Mononuclear cell (primary cell): ENCODE measurements at regions not wholly inside any gene's neighbourhood (a gene's known extent, or its start where the extent isn't known, plus 50 kb on each side); places are given as distances from the start of the nearest gene placed in this dataset.

Experiments used
- H3K27me3 ChIP-seq: 2 replicates; pipeline ENCODE4 v1.6.0; 2011; ENCODE audit warnings: low read length, control low read depth; ENCODE audit not compliant: insufficient read depth
- H3K4me1 ChIP-seq: 2 replicates; pipeline ENCODE4 v1.5.1; 2011; ENCODE audit warnings: mild to moderate bottlenecking, low read length, control low read depth; ENCODE audit not compliant: insufficient read depth
- H3K4me3 ChIP-seq: 2 replicates; pipeline ENCODE4 v1.5.1; 2011; ENCODE audit warnings: mild to moderate bottlenecking, low read length, moderate library complexity
- H3K9me3 ChIP-seq: 2 replicates; pipeline ENCODE4 v1.5.1; 2011; ENCODE audit warnings: low read depth, mild to moderate bottlenecking, control low read depth, low read length

DNA sequence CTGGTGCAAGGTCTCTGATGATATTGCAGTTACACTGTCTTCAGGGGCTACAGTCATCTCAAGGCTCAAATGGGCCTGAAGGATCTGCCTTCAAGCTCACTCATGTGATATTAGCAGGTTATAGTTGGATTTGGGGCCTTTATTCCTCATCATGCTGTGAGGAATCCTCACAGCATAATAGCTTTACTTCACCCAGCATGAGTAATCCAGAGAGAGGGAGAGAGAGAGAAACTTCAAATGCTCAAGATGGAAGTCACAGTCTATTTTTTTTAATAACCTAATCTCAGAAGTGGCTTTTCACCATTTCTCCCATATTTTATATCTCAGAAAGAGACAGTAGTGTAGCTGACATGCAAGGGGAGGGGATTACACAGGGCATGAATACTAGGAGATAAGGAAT, 658.7 kb downstream of the EPHA4 start:
- H3K4me3 ChIP-seq = no peak overlapping the region
- no peaks in the 10 kb centered on the region for H3K9me3 ChIP-seq
- no peaks in the 10 kb centered on the region for H3K4me1 ChIP-seq
- H3K27me3 ChIP-seq = no peaks in the 10 kb centered on the region

DNA sequence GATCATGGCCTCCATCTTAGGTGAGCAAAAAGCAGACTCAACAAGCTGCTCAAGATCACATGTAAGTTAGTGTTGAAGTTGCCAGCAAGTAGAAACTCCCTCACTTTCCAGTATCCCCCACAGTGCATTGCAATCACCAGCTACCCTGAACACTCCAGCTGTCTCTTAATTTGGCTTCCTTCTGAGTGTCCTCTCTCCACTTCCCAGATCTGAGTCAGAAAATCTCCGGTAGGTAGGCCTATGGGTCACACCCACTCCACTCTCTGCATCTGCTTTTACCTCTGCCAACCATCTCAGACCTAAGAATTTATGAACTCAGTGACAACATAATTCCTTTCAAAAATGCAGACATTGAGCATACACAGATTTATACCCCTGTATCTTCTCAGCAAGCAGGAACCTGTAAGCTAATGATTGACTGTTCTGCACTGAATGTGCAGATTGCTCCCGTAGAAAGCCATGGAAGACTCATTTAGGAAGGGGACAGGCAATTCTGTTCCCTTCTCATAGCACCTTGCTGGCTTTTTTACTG, 656.9 kb downstream of the EPHA4 start:
- no peaks in the 10 kb centered on the region for H3K9me3 ChIP-seq
- no peaks in the 10 kb centered on the region for H3K27me3 ChIP-seq
- no peak overlapping the region for H3K4me3 ChIP-seq
- no peaks in the 10 kb centered on the region for H3K4me1 ChIP-seq

DNA sequence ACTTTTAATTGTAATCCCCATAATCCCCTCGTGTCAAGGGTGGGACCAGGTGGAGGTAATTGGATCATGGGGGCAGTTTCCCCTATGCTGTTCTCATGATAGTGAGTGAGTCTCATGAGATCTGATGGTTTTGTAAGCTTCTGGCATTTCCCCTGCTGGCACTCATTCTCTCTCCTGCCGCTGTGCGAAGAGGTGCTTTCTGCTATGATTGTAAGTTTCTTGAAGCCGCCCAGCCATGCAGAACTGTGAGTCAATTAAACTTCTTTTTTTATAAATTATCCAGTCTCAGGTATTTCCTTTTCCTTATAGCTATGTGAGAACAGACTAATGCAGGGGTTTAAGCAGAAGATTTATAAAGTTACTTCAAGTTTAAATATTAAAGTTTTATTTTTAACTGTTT, 655.2 kb downstream of the EPHA4 start:
- Histone ChIP-seq H3K4me3 (no peak overlapping the region), H3K9me3 (no peaks in the 10 kb centered on the region), H3K4me1 (no peaks in the 10 kb centered on the region), H3K27me3 (no peaks in the 10 kb centered on the region)

DNA sequence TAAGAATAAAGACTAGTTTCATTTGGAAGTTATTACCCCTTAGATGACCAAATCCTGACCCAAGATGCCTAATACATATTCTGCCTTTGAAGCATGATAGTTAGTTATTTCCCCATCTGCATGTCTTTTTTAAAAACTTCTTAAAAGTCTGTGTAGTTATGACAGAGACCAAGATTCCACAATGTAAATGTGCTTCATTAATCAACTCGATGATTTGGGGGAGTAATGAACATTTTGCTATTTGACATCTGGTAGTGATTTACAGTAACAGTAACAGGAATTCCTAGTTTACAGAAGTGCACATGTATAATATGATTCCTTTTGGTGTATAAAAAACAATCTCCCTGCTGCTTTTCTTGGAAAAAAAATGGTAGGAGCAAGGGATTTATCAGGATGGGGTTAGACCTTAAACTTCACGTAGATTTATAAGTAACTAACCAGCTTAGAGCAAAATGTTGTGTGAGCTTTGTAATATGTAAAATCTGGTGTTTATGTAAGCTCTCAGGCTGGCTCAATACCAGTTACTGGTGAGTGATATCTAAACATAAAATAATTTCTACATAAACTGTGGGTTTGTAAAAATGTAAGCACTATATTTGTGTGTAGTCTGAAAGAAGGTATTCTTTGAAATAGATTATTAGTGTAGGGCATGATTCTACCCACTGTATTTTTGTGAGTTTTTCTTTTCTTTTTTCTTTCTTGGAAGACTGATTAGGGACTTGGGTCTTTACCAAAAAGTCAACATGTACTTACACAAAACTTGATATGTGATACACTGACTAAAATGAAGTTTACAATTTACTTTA, 641.6 kb downstream of the EPHA4 start:
- Histone ChIP-seq H3K27me3 (no peaks in the 10 kb centered on the region), H3K9me3 (no peaks in the 10 kb centered on the region), H3K4me1 (no peaks in the 10 kb centered on the region), H3K4me3 (no peak overlapping the region)

DNA sequence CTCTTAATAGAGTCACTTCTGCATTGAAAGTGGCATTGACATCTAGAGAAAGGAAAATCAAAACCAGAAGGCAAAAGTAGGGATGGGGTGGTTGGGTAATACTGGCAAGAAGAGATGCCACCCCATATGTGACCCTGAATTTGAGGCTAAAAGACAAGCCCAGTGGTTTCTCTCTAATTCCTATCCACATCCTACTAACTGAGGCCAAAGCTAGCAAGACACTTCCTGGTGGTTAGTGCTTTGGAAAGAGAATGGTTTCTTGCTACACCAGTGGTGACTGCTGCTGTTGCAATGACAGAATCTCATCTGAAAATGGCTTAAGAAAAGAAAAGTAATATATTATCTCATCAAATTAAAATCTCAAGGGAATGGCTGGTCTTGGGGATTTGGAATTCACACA, 640.6 kb downstream of the EPHA4 start:
- H3K9me3 ChIP-seq = no peaks in the 10 kb centered on the region
- H3K4me3 ChIP-seq = no peak overlapping the region
- H3K27me3 ChIP-seq = no peaks in the 10 kb centered on the region
- H3K4me1 ChIP-seq = no peaks in the 10 kb centered on the region

DNA sequence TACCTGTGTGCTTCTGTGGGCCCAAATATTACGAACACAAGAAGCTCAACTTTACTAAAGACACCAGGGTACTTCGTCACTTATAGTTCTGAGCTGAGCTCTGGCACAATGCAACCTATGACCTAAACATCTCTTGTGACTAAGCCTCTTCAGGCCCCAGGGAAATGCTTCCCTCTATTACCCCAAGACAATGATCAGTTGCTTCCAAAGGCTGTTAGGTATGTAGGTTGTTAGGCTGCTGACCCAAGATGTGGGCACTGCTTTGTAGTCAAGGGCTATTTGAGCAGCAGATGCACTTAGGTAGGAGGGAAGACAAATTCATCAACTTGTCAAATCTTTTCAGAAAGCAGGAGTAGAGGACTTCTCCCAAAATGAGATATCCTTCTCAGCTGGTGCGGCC, 640.1 kb downstream of the EPHA4 start:
- Histone ChIP-seq H3K9me3 (no peaks in the 10 kb centered on the region), H3K27me3 (no peaks in the 10 kb centered on the region), H3K4me3 (no peak overlapping the region), H3K4me1 (no peaks in the 10 kb centered on the region)

DNA sequence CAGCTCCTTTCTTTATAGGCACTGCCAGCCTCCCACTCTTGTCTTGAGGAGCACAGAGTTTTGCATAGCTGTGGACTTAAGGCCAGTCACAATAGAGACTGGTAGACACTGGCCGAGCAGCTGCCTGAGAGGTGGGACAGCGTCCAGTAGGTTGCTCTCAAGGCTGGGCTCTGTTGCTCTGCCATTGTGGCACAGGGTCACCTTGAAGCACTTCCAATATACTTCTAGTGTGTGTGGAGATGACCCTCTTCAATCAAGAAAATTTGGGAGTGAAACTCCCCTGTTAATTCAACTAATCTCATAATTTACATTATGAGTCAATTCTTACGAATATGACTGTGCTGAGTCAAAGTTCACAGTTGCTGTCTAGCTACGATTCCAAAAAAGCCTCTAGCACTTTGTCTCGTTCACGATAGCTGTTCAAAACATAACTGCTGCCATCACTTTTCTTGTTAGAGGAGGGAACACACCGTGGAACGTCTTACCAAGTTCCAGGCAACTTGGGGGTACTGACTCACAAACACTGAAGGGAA, 636.2 kb downstream of the EPHA4 start:
- no peaks in the 10 kb centered on the region for H3K4me1 ChIP-seq
- no peaks in the 10 kb centered on the region for H3K9me3 ChIP-seq

DNA sequence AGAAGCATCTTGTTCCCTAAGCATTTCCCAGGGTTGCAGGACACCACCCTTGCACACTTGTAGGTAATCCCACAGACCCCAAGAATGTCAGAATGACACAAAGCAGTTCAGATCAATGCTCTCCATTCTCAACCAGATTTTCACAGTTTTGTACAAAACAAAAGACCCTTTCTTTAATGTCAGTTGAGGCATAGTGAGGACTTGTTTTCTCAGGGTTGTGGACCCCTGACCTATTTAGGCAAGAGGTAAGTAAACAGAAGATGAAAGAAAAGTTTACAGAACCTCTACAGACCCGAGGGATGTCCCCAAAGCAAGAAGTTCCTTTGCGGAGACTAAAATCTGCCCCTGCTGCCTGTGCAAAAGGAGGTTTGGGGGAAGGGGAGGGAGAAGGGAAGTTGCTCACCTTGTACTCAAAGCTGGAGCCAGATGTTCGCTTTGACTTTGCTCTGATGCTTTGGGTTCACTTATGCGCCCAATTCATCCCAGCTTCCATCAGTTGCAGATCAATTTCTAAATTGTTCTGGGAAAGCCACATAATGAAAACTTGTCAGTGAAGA, 635.4 kb downstream of the EPHA4 start:
- H3K4me1 ChIP-seq = no peaks in the 10 kb centered on the region
- no peaks in the 10 kb centered on the region for H3K27me3 ChIP-seq
- H3K9me3 ChIP-seq = no peaks in the 10 kb centered on the region
- no peak overlapping the region for H3K4me3 ChIP-seq

More for the DNA sequence above, 636.2 kb downstream of the EPHA4 start:
- no peak overlapping the region for H3K4me3 ChIP-seq
- H3K27me3 ChIP-seq = no peaks in the 10 kb centered on the region

DNA sequence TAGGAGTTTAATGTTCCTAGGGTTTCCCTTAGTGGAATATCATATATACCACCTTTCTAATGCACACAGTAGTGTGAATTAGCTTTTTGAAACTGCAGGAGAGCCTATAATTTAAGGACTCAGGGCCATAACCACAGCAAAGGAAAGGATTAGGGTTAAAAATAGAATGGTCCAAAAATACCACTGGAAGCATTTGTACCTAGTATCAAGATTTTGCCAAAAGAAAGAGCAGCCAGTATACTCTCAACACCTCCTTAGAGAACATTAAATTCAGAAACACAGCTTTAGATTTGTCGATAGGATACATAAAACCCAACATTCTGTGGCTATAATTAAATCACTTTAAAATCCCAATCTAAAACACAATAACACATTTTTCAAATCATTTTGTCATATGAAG, 634.9 kb downstream of the EPHA4 start:
- Histone ChIP-seq H3K4me1 (no peaks in the 10 kb centered on the region), H3K4me3 (no peak overlapping the region), H3K27me3 (no peaks in the 10 kb centered on the region), H3K9me3 (no peaks in the 10 kb centered on the region)

DNA sequence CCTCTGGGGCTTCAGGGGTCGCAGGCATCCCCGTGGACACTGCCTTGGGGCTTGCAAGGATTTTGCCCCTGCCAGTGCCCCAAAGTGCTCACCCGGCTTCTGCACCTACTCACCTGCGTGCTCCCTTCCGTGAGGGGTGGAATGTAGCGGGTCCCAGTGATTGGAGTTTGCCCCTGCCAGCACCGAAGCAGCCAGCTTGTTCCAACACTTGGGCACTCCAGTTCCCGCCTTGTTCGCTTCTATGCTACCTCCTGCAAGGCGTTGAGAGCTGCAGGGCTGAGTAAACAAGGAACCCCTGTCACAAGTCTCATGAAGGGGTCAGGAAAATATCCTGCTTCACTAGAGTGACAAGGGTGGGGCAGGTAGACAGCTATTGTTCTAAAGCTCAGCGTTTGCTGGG, 631.5 kb downstream of the EPHA4 start:
- Histone ChIP-seq H3K4me1 (no peaks in the 10 kb centered on the region), H3K27me3 (no peaks in the 10 kb centered on the region), H3K9me3 (no peaks in the 10 kb centered on the region)

DNA sequence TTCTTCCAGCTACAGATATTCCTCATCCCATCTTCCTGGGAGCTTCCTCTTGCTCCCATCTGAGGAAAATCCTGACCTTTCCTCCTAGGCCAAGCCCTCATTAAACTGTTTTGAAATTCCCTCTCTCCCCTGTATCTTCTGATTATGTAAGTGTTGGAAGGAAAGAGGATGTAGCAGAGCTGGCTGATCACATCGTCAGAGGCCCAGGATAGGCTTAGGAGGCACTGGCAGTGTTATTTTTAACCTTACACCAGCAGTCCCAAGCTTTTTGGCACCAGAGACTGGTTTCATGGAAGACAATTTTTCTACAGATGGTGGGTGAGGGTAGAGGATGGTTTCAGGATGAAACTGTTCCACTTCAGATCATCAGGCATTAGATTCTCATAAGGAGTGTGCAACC, 630.4 kb downstream of the EPHA4 start:
- no peak overlapping the region for H3K4me3 ChIP-seq
- no peaks in the 10 kb centered on the region for H3K27me3 ChIP-seq
- H3K9me3 ChIP-seq = no peaks in the 10 kb centered on the region
- H3K4me1 ChIP-seq = no peaks in the 10 kb centered on the region

More for the DNA sequence above, 631.5 kb downstream of the EPHA4 start:
- H3K4me3 ChIP-seq = no peak overlapping the region

DNA sequence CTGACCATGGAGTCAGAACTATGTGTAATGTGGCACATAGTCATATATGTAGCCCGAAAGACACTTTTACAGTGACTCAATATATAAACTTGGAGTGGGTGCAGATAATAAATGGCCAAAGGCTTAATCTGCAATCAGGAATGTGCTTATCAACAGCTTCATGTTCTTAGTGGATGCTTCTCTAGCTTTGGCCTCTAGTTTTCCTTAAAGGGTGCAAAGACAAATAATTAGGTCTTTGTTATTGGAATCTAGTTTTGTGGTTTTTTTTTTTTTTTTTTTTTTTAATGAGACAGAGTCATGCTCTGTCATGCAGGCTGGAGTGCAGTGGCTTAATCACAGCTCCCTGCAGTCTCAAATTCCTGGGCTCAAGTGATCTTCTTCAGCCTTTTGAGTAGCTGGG, 625.6 kb downstream of the EPHA4 start:
- H3K27me3 ChIP-seq = no peaks in the 10 kb centered on the region
- no peak overlapping the region for H3K4me3 ChIP-seq
- H3K4me1 ChIP-seq = no peaks in the 10 kb centered on the region
- no peaks in the 10 kb centered on the region for H3K9me3 ChIP-seq

DNA sequence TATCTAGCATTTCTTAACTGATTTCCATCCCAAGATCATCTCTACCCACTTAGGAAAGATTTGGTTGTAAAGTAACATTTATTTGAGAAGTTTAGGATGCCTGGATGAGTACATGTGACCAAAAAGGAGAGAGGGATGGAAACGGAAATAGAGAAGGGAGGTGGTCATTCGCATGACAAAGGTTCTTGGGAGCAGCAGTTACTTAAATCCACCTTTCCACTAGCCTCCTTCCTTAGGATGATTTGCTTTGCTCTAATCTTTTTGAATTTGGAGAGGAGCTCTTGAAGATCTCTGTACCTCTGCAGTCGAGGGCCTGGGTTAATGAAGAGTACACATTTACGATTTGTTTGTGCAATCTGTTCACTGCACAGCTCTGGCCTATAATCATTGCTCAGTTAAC, 623.5 kb downstream of the EPHA4 start:
- Histone ChIP-seq H3K9me3 (no peaks in the 10 kb centered on the region), H3K4me1 (no peaks in the 10 kb centered on the region), H3K27me3 (no peaks in the 10 kb centered on the region), H3K4me3 (no peak overlapping the region)

DNA sequence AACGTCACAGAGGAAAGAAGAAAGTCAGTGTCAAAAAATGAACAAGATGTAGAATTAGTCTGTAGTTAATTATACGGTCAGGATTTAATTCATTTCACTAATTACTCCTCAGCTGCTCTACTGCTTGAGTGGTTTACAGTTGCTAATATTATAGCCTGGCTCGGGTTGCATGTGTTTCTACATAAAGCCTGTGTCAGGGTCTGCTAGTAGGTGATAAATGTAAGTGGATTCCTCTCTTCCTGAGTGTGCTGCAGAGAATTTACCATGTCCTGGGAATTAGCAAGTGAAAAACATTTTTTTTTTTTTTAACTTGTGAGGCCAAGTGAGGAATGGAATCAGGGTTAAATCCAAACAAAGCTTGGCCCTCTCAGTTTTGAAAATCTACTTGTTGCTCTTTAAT, 622.6 kb downstream of the EPHA4 start:
- no peaks in the 10 kb centered on the region for H3K27me3 ChIP-seq
- H3K9me3 ChIP-seq = no peaks in the 10 kb centered on the region
- H3K4me1 ChIP-seq = no peaks in the 10 kb centered on the region
- no peak overlapping the region for H3K4me3 ChIP-seq

DNA sequence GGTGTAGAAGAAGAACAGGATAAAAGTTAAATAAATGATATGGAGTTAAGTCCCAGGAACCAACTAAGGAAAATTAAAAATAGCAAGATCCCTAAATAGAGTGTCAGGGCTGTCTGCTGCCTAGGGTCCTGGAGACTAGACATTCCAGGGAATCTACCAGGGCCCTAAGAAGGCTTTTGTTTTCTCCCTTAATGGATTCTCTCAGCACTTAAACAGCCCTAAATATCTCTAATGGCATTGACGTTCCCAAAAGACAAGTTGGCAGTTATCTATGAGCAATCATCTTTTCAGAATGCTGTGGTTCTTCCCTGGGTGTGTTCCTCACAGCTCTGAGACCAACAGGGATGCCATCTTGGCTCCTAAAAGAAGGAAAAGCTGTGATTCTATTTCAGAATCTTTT, 616.3 kb downstream of the EPHA4 start:
- Histone ChIP-seq H3K4me3 (no peak overlapping the region), H3K27me3 (no peaks in the 10 kb centered on the region), H3K9me3 (no peaks in the 10 kb centered on the region), H3K4me1 (no peaks in the 10 kb centered on the region)

DNA sequence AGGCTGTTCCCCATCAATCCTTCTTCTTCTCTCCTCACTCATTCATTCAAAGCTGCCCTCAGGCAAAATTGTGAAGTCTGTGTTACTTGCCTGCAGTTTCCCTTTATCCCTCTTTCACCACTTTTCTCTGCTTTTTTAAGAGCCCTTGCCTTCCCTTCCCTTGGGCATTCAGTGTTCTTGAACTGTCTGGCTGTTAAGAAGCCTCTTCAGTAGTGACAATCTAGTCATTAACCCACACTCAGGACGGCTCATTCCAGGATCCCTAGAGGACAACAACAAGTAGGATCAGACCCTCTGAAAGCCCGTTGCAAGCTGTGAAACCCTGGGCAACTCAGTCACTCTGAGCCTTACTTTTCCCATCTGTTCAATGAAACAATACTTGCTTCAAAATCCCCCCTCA, 615.7 kb downstream of the EPHA4 start:
- H3K4me3 ChIP-seq = no peak overlapping the region
- no peaks in the 10 kb centered on the region for H3K9me3 ChIP-seq
- no peaks in the 10 kb centered on the region for H3K4me1 ChIP-seq
- H3K27me3 ChIP-seq = no peaks in the 10 kb centered on the region
